Panc1 (cell line): ENCODE measurements at regions not wholly inside any gene's neighbourhood (a gene's known extent, or its start where the extent isn't known, plus 50 kb on each side); places are given as distances from the start of the nearest gene placed in this dataset.
"Not testable (repeated sequence)": the region's sequence is repeated elsewhere in the genome, so short reads cannot be mapped to it uniquely, and the experiment has no call there.

Source experiments
- ATAC-seq: fragments of 200-7000 bp; cut with Tn5 transposase; 2 replicates; pipeline ENCODE4 v1.9.1; 2020; ENCODE audit warnings: mild to moderate bottlenecking, moderate library complexity
- BruUV-seq: library from RNA; stranded (reverse); fragments of 400-500 nt; replicated peaks from 2 replicates; lab custom pipeline; 2021; lab: Mats Ljungman, UMichigan
- CTCF ChIA-PET: fragments of 300-600 bp; sonication (Branson Sonifier 250); formaldehyde crosslinking; loops from one replicate; lab custom pipeline; 2022; ENCODE audit warnings: antibody characterized with exemption; lab: Charles Lee
- POLR2A ChIA-PET: fragments of 300-600 bp; sonication (Branson Sonifier 250); formaldehyde crosslinking; loops from one replicate; lab custom pipeline; 2022; ENCODE audit warnings: antibody characterized with exemption; lab: Charles Lee
- DNase-seq: peaks from one replicate; pipeline ENCODE4 v3.0.0-alpha.2; 2010; ENCODE audit warnings: low read depth, low spot score
- H3K27ac ChIP-seq: 2 replicates; pipeline ENCODE4 v1.5.1; 2011; ENCODE audit warnings: mild to moderate bottlenecking, low read length, inconsistent platforms
- H3K27me3 ChIP-seq: fragments of 200-500 bp; sonication (Bioruptor generic); 2 replicates; pipeline ENCODE4 v1.6.0; 2014; ENCODE audit warnings: low read length, inconsistent platforms; ENCODE audit not compliant: control insufficient read depth, insufficient read depth
- H3K36me3 ChIP-seq: fragments of 200-500 bp; sonication (Bioruptor generic); 2 replicates; pipeline ENCODE4 v1.5.1; 2014; ENCODE audit warnings: inconsistent platforms, mild to moderate bottlenecking, low read length, moderate library complexity; ENCODE audit not compliant: control insufficient read depth, insufficient read depth
- H3K4me1 ChIP-seq: 2 replicates; pipeline ENCODE4 v1.5.1; 2011; ENCODE audit warnings: inconsistent platforms, mild to moderate bottlenecking, low read length, moderate library complexity; ENCODE audit not compliant: control insufficient read depth, insufficient read depth
- H3K4me3 ChIP-seq, 2 experiments: 2 replicates each; pipeline ENCODE4 v1.5.1; 2011 to 2012; ENCODE audit warnings: low read depth in 2 of 2, low read length in 2 of 2, mild to moderate bottlenecking in 2 of 2, inconsistent platforms in 1 of 2, moderate library complexity in 1 of 2
- H3K9me3 ChIP-seq: fragments of 200-500 bp; sonication (Bioruptor generic); 2 replicates; pipeline ENCODE4 v1.5.1; 2014; ENCODE audit warnings: low read depth, mild to moderate bottlenecking, inconsistent platforms, low read length, moderate library complexity; ENCODE audit not compliant: control insufficient read depth, insufficient read depth
- POLR2AphosphoS5 ChIP-seq: IDR thresholded peaks from 2 replicates; pipeline ENCODE4 v1.6.1; 2012; ENCODE audit warnings: mild to moderate bottlenecking, low read depth, low read length, moderate library complexity
- SIN3A ChIP-seq: IDR thresholded peaks from 2 replicates; pipeline ENCODE4 v1.6.1; 2012; ENCODE audit warnings: low read depth, mild to moderate bottlenecking, low read length, moderate library complexity, borderline replicate concordance; ENCODE audit not compliant: insufficient read depth
- TCF7L2 ChIP-seq: IDR thresholded peaks from 2 replicates; pipeline ENCODE4 v1.6.1; 2011; ENCODE audit warnings: mild to moderate bottlenecking, low read depth, low read length, inconsistent platforms
- in situ Hi-C: cut with HindIII; loops from 2 replicates; pipeline ENCODE4 v1.10.0; 2016; ENCODE audit warnings: low sequenced_read_pairs, low pct_unique_long_range_greater_than_20kb
- intact Hi-C: fragments of 100-400 bp; cut with micrococcal nuclease; formaldehyde crosslinking; loops from one replicate; pipeline ENCODE4 v1.10.0; 2022; ENCODE audit not compliant: unreplicated experiment
- TF ChIP-seq, protein P1 (sequence below): fragments of 450-650 bp; IDR thresholded peaks from 2 replicates; pipeline ENCODE4 v1.5.1; 2017; ENCODE audit warnings: mild to moderate bottlenecking
- TF ChIP-seq, protein P2 (sequence below), 2 experiments: IDR thresholded peaks; 2 replicates each; pipeline ENCODE4 v1.6.1; 2011 to 2012; ENCODE audit warnings: low read depth in 2 of 2, control low read depth in 1 of 2, low read length in 1 of 2, mild to moderate bottlenecking in 1 of 2, moderate library complexity in 1 of 2; ENCODE audit not compliant: insufficient read depth in 1 of 2

DNA sequence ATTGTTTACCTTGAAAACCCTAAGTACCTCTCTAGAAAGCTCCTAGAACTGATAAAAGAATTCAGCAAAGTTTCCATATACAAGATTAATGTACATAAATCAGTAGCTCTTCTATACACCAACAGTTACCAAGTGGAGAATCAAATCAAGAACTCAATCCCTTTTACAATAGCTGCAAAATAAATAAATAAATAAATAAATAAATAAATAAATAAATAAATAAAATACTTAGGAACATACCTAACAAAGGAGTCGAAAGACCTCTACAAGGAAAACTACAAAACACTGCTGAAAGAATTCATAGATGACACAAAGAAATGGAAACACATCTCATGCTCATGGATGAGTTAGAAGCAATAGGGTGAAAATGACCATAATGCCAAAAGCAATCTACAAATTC, 452.6 kb upstream of the CBLB start:
- DNase-seq, in situ Hi-C loops, H3K9me3 ChIP-seq, intact Hi-C loops, H3K4me3 ChIP-seq, CTCF ChIA-PET, H3K27me3 ChIP-seq, H3K27ac ChIP-seq, H3K36me3 ChIP-seq, ATAC-seq, POLR2A ChIA-PET, H3K4me1 ChIP-seq, BruUV-seq: not testable (repeated sequence)

DNA sequence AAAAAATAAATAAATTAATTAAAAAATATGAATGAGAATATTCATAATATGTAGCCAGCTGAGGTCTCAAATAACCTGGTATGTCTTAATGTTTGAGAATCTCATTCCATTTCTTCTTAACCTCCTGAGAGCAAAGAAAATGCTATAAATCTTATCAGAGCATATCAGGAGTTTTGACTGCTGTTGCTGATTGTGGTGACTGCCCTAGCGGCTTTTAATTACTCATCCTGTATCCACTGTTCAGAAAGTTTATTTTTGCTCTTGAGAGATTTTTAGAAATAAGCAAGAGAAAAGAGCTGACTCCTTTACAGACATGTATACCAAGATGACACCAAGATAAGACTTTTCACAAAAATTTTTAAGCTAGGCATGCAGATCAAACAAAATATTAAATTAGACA, 454.8 kb upstream of the CBLB start:
- ATAC-seq (no peak), DNase-seq (no peak)
- in situ Hi-C loops (no loop called here), intact Hi-C loops (no loop called here)
- POLR2A ChIA-PET, result no interaction called here
- Histone ChIP-seq H3K27me3 (no peaks in the 10 kb centered on the region), H3K4me1 (no peaks in the 10 kb centered on the region), H3K9me3 (no peaks in the 10 kb centered on the region; the same call in 1 of the 2 replicates), H3K36me3 (no peaks in the 10 kb centered on the region), H3K4me3 (no peak overlapping the region), H3K27ac (no peak overlapping the region)
- CTCF ChIA-PET, result no interaction called here
- no TSS peak for BruUV-seq
- TF ChIP-seq POLR2AphosphoS5, result no peak
- TF ChIP-seq TCF7L2, result no peak
- TF ChIP-seq, protein P1, sequence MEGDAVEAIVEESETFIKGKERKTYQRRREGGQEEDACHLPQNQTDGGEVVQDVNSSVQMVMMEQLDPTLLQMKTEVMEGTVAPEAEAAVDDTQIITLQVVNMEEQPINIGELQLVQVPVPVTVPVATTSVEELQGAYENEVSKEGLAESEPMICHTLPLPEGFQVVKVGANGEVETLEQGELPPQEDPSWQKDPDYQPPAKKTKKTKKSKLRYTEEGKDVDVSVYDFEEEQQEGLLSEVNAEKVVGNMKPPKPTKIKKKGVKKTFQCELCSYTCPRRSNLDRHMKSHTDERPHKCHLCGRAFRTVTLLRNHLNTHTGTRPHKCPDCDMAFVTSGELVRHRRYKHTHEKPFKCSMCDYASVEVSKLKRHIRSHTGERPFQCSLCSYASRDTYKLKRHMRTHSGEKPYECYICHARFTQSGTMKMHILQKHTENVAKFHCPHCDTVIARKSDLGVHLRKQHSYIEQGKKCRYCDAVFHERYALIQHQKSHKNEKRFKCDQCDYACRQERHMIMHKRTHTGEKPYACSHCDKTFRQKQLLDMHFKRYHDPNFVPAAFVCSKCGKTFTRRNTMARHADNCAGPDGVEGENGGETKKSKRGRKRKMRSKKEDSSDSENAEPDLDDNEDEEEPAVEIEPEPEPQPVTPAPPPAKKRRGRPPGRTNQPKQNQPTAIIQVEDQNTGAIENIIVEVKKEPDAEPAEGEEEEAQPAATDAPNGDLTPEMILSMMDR, result no peak
- TF ChIP-seq SIN3A, result no peak
- TF ChIP-seq, protein P2, sequence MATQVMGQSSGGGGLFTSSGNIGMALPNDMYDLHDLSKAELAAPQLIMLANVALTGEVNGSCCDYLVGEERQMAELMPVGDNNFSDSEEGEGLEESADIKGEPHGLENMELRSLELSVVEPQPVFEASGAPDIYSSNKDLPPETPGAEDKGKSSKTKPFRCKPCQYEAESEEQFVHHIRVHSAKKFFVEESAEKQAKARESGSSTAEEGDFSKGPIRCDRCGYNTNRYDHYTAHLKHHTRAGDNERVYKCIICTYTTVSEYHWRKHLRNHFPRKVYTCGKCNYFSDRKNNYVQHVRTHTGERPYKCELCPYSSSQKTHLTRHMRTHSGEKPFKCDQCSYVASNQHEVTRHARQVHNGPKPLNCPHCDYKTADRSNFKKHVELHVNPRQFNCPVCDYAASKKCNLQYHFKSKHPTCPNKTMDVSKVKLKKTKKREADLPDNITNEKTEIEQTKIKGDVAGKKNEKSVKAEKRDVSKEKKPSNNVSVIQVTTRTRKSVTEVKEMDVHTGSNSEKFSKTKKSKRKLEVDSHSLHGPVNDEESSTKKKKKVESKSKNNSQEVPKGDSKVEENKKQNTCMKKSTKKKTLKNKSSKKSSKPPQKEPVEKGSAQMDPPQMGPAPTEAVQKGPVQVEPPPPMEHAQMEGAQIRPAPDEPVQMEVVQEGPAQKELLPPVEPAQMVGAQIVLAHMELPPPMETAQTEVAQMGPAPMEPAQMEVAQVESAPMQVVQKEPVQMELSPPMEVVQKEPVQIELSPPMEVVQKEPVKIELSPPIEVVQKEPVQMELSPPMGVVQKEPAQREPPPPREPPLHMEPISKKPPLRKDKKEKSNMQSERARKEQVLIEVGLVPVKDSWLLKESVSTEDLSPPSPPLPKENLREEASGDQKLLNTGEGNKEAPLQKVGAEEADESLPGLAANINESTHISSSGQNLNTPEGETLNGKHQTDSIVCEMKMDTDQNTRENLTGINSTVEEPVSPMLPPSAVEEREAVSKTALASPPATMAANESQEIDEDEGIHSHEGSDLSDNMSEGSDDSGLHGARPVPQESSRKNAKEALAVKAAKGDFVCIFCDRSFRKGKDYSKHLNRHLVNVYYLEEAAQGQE (IDR thresholded peaks at IDR 0.05; ENCODE audit: insufficient read depth in 1 of 2, low read depth in 2 of 2, low read length in 1 of 2), result no peak

GRCh38 chr3:106326941-106327695, 458.3 kb upstream of the CBLB start:
- no peak for DNase-seq
- no TSS peak for BruUV-seq
- H3K27me3 ChIP-seq, result no peaks in the 10 kb centered on the region
- H3K36me3 ChIP-seq, result no peaks in the 10 kb centered on the region
- no peaks in the 10 kb centered on the region for H3K4me1 ChIP-seq
- in situ Hi-C loops (no loop called here), intact Hi-C loops (no loop called here)
- ATAC-seq, result no peak
- TF ChIP-seq, protein P2 (IDR thresholded peaks at IDR 0.05; ENCODE audit: insufficient read depth in 1 of 2, low read depth in 2 of 2, low read length in 1 of 2), result no peak
- no peak for TF ChIP-seq POLR2AphosphoS5
- ChIA-PET CTCF (no interaction called here), POLR2A (no interaction called here)
- H3K9me3 ChIP-seq, result no peaks in the 10 kb centered on the region; the same call in 1 of the 2 replicates
- H3K4me3 ChIP-seq, result no peak overlapping the region
- H3K27ac ChIP-seq, result no peak overlapping the region
